DLD1 (cell line): ENCODE measurements at regions not wholly inside any gene's neighbourhood (a gene's known extent, or its start where the extent isn't known, plus 50 kb on each side); places are given as distances from the start of the nearest gene placed in this dataset.

Experiments used
- in situ Hi-C: cut with HindIII; loops from 2 replicates; pipeline ENCODE4 v1.10.0; 2017; ENCODE audit warnings: low sequenced_read_pairs

GRCh38 chr5:74241751-74242140, 398.8 kb downstream of the ENC1 start:
- in situ Hi-C loops = no loop called here

GRCh38 chr5:74240783-74241750, 399.5 kb downstream of the ENC1 start:
- in situ Hi-C loops = no loop called here

- in situ Hi-C loops = loop anchor here (5.0 kb wide), 1 partner anchor 37 kb away; no protein-coding TSS in a partner anchor
Measured at GRCh38 chr5:74239261-74239660, 401.3 kb downstream of the ENC1 start.

- in situ Hi-C loops = loop anchor here (5.0 kb wide), 1 partner anchor 35 kb away; no protein-coding TSS in a partner anchor
Measured at GRCh38 chr5:74237571-74238145, 402.9 kb downstream of the ENC1 start.

GRCh38 chr5:74235552-74235951, 405.0 kb downstream of the ENC1 start:
- in situ Hi-C loops = loop anchor here (5.0 kb wide), 1 partner anchor 33 kb away; no protein-coding TSS in a partner anchor

- in situ Hi-C loops = no loop called here
Measured at GRCh38 chr5:74233571-74233970, 407.0 kb downstream of the ENC1 start.

- in situ Hi-C loops = no loop called here
Measured at GRCh38 chr5:74233091-74233490, 407.4 kb downstream of the ENC1 start.

- in situ Hi-C loops = no loop called here
Measured at GRCh38 chr5:74232276-74232675, 408.3 kb downstream of the ENC1 start.

- in situ Hi-C loops = no loop called here
Measured at GRCh38 chr5:74231697-74232096, 408.8 kb downstream of the ENC1 start.

- in situ Hi-C loops = no loop called here
Measured at GRCh38 chr5:74226716-74227485, 413.6 kb downstream of the ENC1 start.

GRCh38 chr5:74225587-74225986, 414.9 kb downstream of the ENC1 start:
- in situ Hi-C loops = no loop called here

- in situ Hi-C loops = no loop called here
Measured at GRCh38 chr5:74224331-74224730, 416.2 kb downstream of the ENC1 start.

- in situ Hi-C loops = no loop called here
Measured at GRCh38 chr5:74222806-74223205, 417.7 kb downstream of the ENC1 start.

GRCh38 chr5:74221413-74221812, 419.1 kb downstream of the ENC1 start:
- in situ Hi-C loops = no loop called here

- in situ Hi-C loops = no loop called here
Measured at GRCh38 chr5:74216012-74216411, 424.5 kb downstream of the ENC1 start.

GRCh38 chr5:74212336-74212735, 428.2 kb downstream of the ENC1 start:
- in situ Hi-C loops = no loop called here

- in situ Hi-C loops = no loop called here
Measured at GRCh38 chr5:74209571-74209970, 431.0 kb downstream of the ENC1 start.

- in situ Hi-C loops = no loop called here
Measured at GRCh38 chr5:74206579-74207550, 433.7 kb downstream of the ENC1 start.

GRCh38 chr5:74205767-74206578, 434.6 kb downstream of the ENC1 start:
- in situ Hi-C loops = no loop called here
